Activated B cell treated with CpG ODN at 0.5 μM for 24 hours (primary cell): ENCODE measurements at regions not wholly inside any gene's neighbourhood (a gene's known extent, or its start where the extent isn't known, plus 50 kb on each side); places are given as distances from the start of the nearest gene placed in this dataset.

Source experiments
- ATAC-seq: fragments of 200-7000 bp; cut with Tn5 transposase; one replicate; pipeline ENCODE4 v1.10.0; 2021; ENCODE audit warnings: low read depth, mild to moderate bottlenecking, moderate library complexity
- CTCF ChIA-PET: fragments of 350-600 bp; sonication (Branson Sonifier 250); formaldehyde crosslinking; loops from one replicate; lab custom pipeline; 2021; ENCODE audit warnings: antibody characterized with exemption; lab: Charles Lee
- POLR2A ChIA-PET: fragments of 350-600 bp; sonication (Branson Sonifier 250); formaldehyde crosslinking; loops from one replicate; lab custom pipeline; 2021; ENCODE audit warnings: antibody characterized with exemption; lab: Charles Lee
- DNase-seq: peaks from one replicate; pipeline ENCODE4 v3.0.0; 2022
- H3K27ac Mint-ChIP-seq: one replicate; pipeline ENCODE4 v1.8.0; 2020; ENCODE audit warnings: mixed read lengths
- H3K27me3 Mint-ChIP-seq: one replicate; pipeline ENCODE4 v1.8.0; 2021; ENCODE audit warnings: mixed read lengths
- H3K36me3 Mint-ChIP-seq: one replicate; pipeline ENCODE4 v1.8.0; 2021; ENCODE audit warnings: low read depth, mixed read lengths
- H3K4me1 Mint-ChIP-seq: one replicate; pipeline ENCODE4 v1.8.0; 2021; ENCODE audit warnings: mixed read lengths
- H3K4me3 Mint-ChIP-seq: one replicate; pipeline ENCODE4 v1.8.0; 2020; ENCODE audit warnings: mild to moderate bottlenecking, mixed read lengths
- H3K9me3 Mint-ChIP-seq: one replicate; pipeline ENCODE4 v1.8.0; 2020; ENCODE audit warnings: mixed read lengths
- CTCF ChIP-seq: fragments of 200-600 bp; IDR thresholded peaks from one replicate; pipeline ENCODE4 v1.8.0; 2022; ENCODE audit warnings: antibody characterized with exemption, mild to moderate bottlenecking
- intact Hi-C: fragments of 100-400 bp; cut with micrococcal nuclease; formaldehyde crosslinking; loops from one replicate; pipeline ENCODE4 v1.15.1; 2024

- Mint-ChIP-seq H3K4me1 (no peaks in the 10 kb centered on the region), H3K4me3 (no peak overlapping the region), H3K27ac (no peak overlapping the region), H3K9me3 (no peaks in the 10 kb centered on the region), H3K36me3 (no peaks in the 10 kb centered on the region), H3K27me3 (no peaks in the 10 kb centered on the region)
- POLR2A ChIA-PET, result no interaction called here
- DNase-seq (no peak), ATAC-seq (no peak)
- no peak for TF ChIP-seq CTCF
- CTCF ChIA-PET, result no interaction called here
- intact Hi-C loops, result no loop called here
These were observed 94.6 kb upstream of the LRIG3 start for GRCh38 chr12:59014885-59015284.

- no peaks in the 10 kb centered on the region for H3K27me3 Mint-ChIP-seq
- POLR2A ChIA-PET, result no interaction called here
- no peak for ATAC-seq
- no peaks in the 10 kb centered on the region for H3K36me3 Mint-ChIP-seq
- no peak overlapping the region for H3K4me3 Mint-ChIP-seq
- H3K9me3 Mint-ChIP-seq, result no peaks in the 10 kb centered on the region
- no peak for DNase-seq
- no peak overlapping the region for H3K27ac Mint-ChIP-seq
- CTCF ChIA-PET, result no interaction called here
- no peak for TF ChIP-seq CTCF
- no peaks in the 10 kb centered on the region for H3K4me1 Mint-ChIP-seq
- intact Hi-C loops, result no loop called here
These were observed 90.6 kb upstream of the LRIG3 start for GRCh38 chr12:59010941-59011340.

GRCh38 chr12:59010118-59010517 lies 89.8 kb upstream of the LRIG3 start:
- Mint-ChIP-seq H3K27ac (no peak overlapping the region), H3K4me3 (no peak overlapping the region), H3K36me3 (no peaks in the 10 kb centered on the region), H3K27me3 (no peaks in the 10 kb centered on the region), H3K9me3 (no peaks in the 10 kb centered on the region), H3K4me1 (no peaks in the 10 kb centered on the region)
- CTCF ChIA-PET, result no interaction called here
- intact Hi-C loops, result no loop called here
- ATAC-seq, result no peak
- no peak for TF ChIP-seq CTCF
- POLR2A ChIA-PET, result no interaction called here
- no peak for DNase-seq

GRCh38 chr12:59007620-59008019 lies 87.3 kb upstream of the LRIG3 start:
- intact Hi-C loops, result no loop called here
- no peak overlapping the region for H3K4me3 Mint-ChIP-seq
- H3K9me3 Mint-ChIP-seq, result no peaks in the 10 kb centered on the region
- no peaks in the 10 kb centered on the region for H3K27me3 Mint-ChIP-seq
- H3K4me1 Mint-ChIP-seq, result no peaks in the 10 kb centered on the region
- CTCF ChIA-PET, result no interaction called here
- DNase-seq (no peak), ATAC-seq (no peak)
- H3K27ac Mint-ChIP-seq, result no peak overlapping the region
- TF ChIP-seq CTCF, result no peak
- POLR2A ChIA-PET, result interaction anchor here (0.5 kb wide), 1 partner anchor 68 kb away, joined by 3 read pairs; no protein-coding TSS in a partner anchor
- no peaks in the 10 kb centered on the region for H3K36me3 Mint-ChIP-seq

- ChIA-PET CTCF (no interaction called here), POLR2A (no interaction called here)
- H3K27ac Mint-ChIP-seq, result no peak overlapping the region
- no peaks in the 10 kb centered on the region for H3K36me3 Mint-ChIP-seq
- H3K9me3 Mint-ChIP-seq, result peaks cover under 1% of the 10 kb centered on the region
- no peak overlapping the region for H3K4me3 Mint-ChIP-seq
- DNase-seq, result no peak
- no peaks in the 10 kb centered on the region for H3K27me3 Mint-ChIP-seq
- ATAC-seq, result no peak
- TF ChIP-seq CTCF, result no peak
- no peaks in the 10 kb centered on the region for H3K4me1 Mint-ChIP-seq
- intact Hi-C loops, result no loop called here
These were observed 85.1 kb upstream of the LRIG3 start for GRCh38 chr12:59005193-59005955.
